HG03175 (cell line): ENCODE measurements at regions not wholly inside any gene's neighbourhood (a gene's known extent, or its start where the extent isn't known, plus 50 kb on each side); places are given as distances from the start of the nearest gene placed in this dataset.
"Not testable (repeated sequence)": the region's sequence is repeated elsewhere in the genome, so short reads cannot be mapped to it uniquely, and the experiment has no call there.

Source experiments
- ATAC-seq: cut with Tn5 transposase; IDR thresholded peaks from one replicate; pipeline ENCODE4 v1.9.1; 2021; ENCODE audit warnings: mild to moderate bottlenecking, moderate library complexity; ENCODE audit not compliant: unreplicated experiment

- ATAC-seq: no peak
Observed at GRCh38 chr18:52236131-52236530, 103.9 kb upstream of the DCC start.

- no peak for ATAC-seq
Observed at GRCh38 chr18:52237551-52237950, 102.4 kb upstream of the DCC start.

- no peak for ATAC-seq
Observed at GRCh38 chr18:52242711-52243110, 97.3 kb upstream of the DCC start.

- ATAC-seq: no peak
Observed at GRCh38 chr18:52244658-52245057, 95.3 kb upstream of the DCC start.

- ATAC-seq: no peak
Observed at GRCh38 chr18:52254367-52254766, 85.6 kb upstream of the DCC start.

- not testable (repeated sequence) for ATAC-seq
Observed at GRCh38 chr18:52257417-52257816, 82.6 kb upstream of the DCC start.

- no peak for ATAC-seq
Observed at GRCh38 chr18:52275817-52276216, 64.2 kb upstream of the DCC start.

GRCh38 chr18:52277785-52278184 is 62.2 kb upstream of the DCC start:
- ATAC-seq: no peak

GRCh38 chr18:52278191-52278590 is 61.8 kb upstream of the DCC start:
- no peak for ATAC-seq

- no peak for ATAC-seq
Observed at GRCh38 chr18:52280702-52281101, 59.3 kb upstream of the DCC start.

GRCh38 chr18:52283927-52284326 is 56.1 kb upstream of the DCC start:
- ATAC-seq: no peak

GRCh38 chr18:52286675-52287074 is 53.3 kb upstream of the DCC start:
- no peak for ATAC-seq

GRCh38 chr18:52287151-52287550 is 52.8 kb upstream of the DCC start:
- no peak for ATAC-seq

- no peak for ATAC-seq
Observed at GRCh38 chr18:52288403-52289004, 51.5 kb upstream of the DCC start.

- no peak for ATAC-seq
Observed at GRCh38 chr18:52289392-52289791, 50.6 kb upstream of the DCC start.
